K562 (cell line): ENCODE measurements at regions not wholly inside any gene's neighbourhood (a gene's known extent, or its start where the extent isn't known, plus 50 kb on each side); places are given as distances from the start of the nearest gene placed in this dataset.

ENCODE experiments used
- ATAC-seq: fragments of 200-7000 bp; cut with Tn5 transposase; 3 replicates; pipeline ENCODE4 v1.9.1; 2020; ENCODE audit warnings: moderate library complexity
- BruUV-seq: library from RNA; stranded (reverse); fragments of 400-500 nt; replicated peaks from 2 replicates; lab custom pipeline; 2021; lab: Mats Ljungman, UMichigan
- CTCF ChIA-PET: fragments of 300-600 bp; formaldehyde crosslinking; extraction: SDS; loops from one replicate; lab custom pipeline; 2021; ENCODE audit warnings: low intra/inter-chr PET ratio; lab: Yijun Ruan, JAX
- POLR2A ChIA-PET: fragments of 300-600, 350-650 bp; sonication (Branson Sonifier 250); formaldehyde crosslinking; extraction: SDS; loops from one replicate; lab custom pipeline; 2021; ENCODE audit warnings: antibody characterized with exemption, inconsistent platforms; lab: Yijun Ruan, JAX
- DNase-seq, 4 experiments: peaks; one replicate each; pipeline versions ENCODE4 v3.0.0 to v3.0.0-alpha.2; 2011 to 2018; ENCODE audit warnings: low spot score in 3 of 4, mixed read lengths in 3 of 4; ENCODE audit errors: extremely low read depth in 1 of 4
- FAIRE-seq: peaks from 2 replicates; lab custom pipeline; 2011; peaks lifted over from hg19 to GRCh38; lab: Jason Lieb, UNC
- H2AFZ ChIP-seq: 2 replicates; pipeline ENCODE4 v1.6.0; 2011; ENCODE audit warnings: low read depth, low read length, control low read depth, inconsistent platforms
- H3K27ac ChIP-seq: fragments of 200-600 bp; 3 replicates; pipeline ENCODE4 v1.8.0; 2011; ENCODE audit warnings: low read depth, mild to moderate bottlenecking, control low read depth, inconsistent platforms, low read length, moderate library complexity, mixed read lengths; ENCODE audit errors: extremely low read depth
- H3K27me3 ChIP-seq, 2 experiments: fragments of 300-600 bp in 1 of 2; 2 replicates in 1 of 2; 3 replicates in 1 of 2; pipeline versions ENCODE4 v1.6.0 to v1.8.0; 2011; ENCODE audit warnings: inconsistent platforms in 2 of 2, low read length in 2 of 2, mild to moderate bottlenecking in 1 of 2, mixed read lengths in 1 of 2, moderate library complexity in 1 of 2; ENCODE audit not compliant: control insufficient read depth in 2 of 2, insufficient read depth in 2 of 2
- H3K36me3 ChIP-seq: fragments of 300-600 bp; 3 replicates; pipeline ENCODE4 v1.8.0; 2011; ENCODE audit warnings: mild to moderate bottlenecking, low read length, inconsistent platforms; ENCODE audit not compliant: control insufficient read depth, insufficient read depth
- H3K4me1 ChIP-seq, 2 experiments: fragments of 200-600 bp in 1 of 2; replicated peaks in 1 of 2; 2 replicates in 1 of 2; 3 replicates in 1 of 2; pipeline versions ENCODE4 v1.5.1 to v1.8.0; 2011; ENCODE audit warnings: inconsistent platforms in 2 of 2, low read length in 2 of 2, mild to moderate bottlenecking in 1 of 2, mixed read lengths in 1 of 2, moderate library complexity in 1 of 2; ENCODE audit not compliant: control insufficient read depth in 2 of 2, insufficient read depth in 2 of 2
- H3K4me2 ChIP-seq: 2 replicates; pipeline ENCODE4 v1.6.1; 2011; ENCODE audit warnings: low read length, control low read depth, inconsistent platforms, mixed read lengths; ENCODE audit not compliant: insufficient read depth
- H3K4me3 ChIP-seq: fragments of 200-600 bp; sonication (generic), shearing (Covaris generic); 2 replicates; pipeline ENCODE4 v1.5.1; 2016; ENCODE audit warnings: control low read depth, inconsistent platforms
- H3K79me2 ChIP-seq: fragments of 200-600 bp; 3 replicates; pipeline ENCODE4 v1.8.0; 2011; ENCODE audit warnings: low read length, inconsistent platforms; ENCODE audit not compliant: control insufficient read depth, insufficient read depth
- H3K9ac ChIP-seq, 2 experiments: 2 replicates each; pipeline versions ENCODE4 v1.6.0 to v1.6.1; 2011; ENCODE audit warnings: low read depth in 2 of 2, low read length in 2 of 2, control low read depth in 1 of 2, inconsistent platforms in 1 of 2, mild to moderate bottlenecking in 1 of 2, mixed read lengths in 1 of 2; ENCODE audit not compliant: insufficient read depth in 1 of 2
- H3K9me1 ChIP-seq: one replicate; pipeline ENCODE4 v1.6.0; 2011; ENCODE audit warnings: inconsistent platforms, mild to moderate bottlenecking, low read length, moderate library complexity; ENCODE audit not compliant: control insufficient read depth, insufficient read depth
- H3K9me3 ChIP-seq: replicated peaks from 2 replicates; pipeline ENCODE4 v1.5.1; 2011; ENCODE audit warnings: low read depth, low read length, inconsistent platforms; ENCODE audit not compliant: control insufficient read depth, insufficient read depth
- H4K20me1 ChIP-seq: replicated peaks from 2 replicates; pipeline ENCODE4 v1.6.1; 2011; ENCODE audit warnings: low read length, inconsistent platforms, mixed read lengths; ENCODE audit not compliant: control insufficient read depth, insufficient read depth
- ATF2 ChIP-seq: sonication (generic); formaldehyde crosslinking; IDR thresholded peaks from 2 replicates; pipeline ENCODE4 v1.8.1; 2022; ENCODE audit warnings: missing genetic modification reagents
- BCL6 ChIP-seq: fragments of 250-450 bp; sonication (Bioruptor Pico); IDR thresholded peaks from 2 replicates; pipeline ENCODE4 v1.4.0; 2020
- BCOR ChIP-seq: fragments of 450-650 bp; IDR thresholded peaks from 2 replicates; pipeline ENCODE4 v1.6.1; 2016
- GABPB1 ChIP-seq: sonication (generic); formaldehyde crosslinking; IDR thresholded peaks from 2 replicates; pipeline ENCODE4 v1.8.0; 2022; ENCODE audit warnings: mild to moderate bottlenecking, missing genetic modification reagents
- HDAC1 ChIP-seq, 2 experiments: fragments of 450-650 bp; IDR thresholded peaks; 2 replicates each; pipeline ENCODE4 v1.6.1; 2016 to 2017; ENCODE audit warnings: inconsistent platforms in 1 of 2, mild to moderate bottlenecking in 1 of 2, moderate library complexity in 1 of 2
- KDM2B ChIP-seq: fragments of 250-450 bp; sonication (Bioruptor Pico); IDR thresholded peaks from 2 replicates; pipeline ENCODE4 v1.8.0; 2021; ENCODE audit warnings: mild to moderate bottlenecking, moderate library complexity
- KHSRP ChIP-seq: fragments of 450-650 bp; IDR thresholded peaks from 2 replicates; pipeline ENCODE4 v1.6.1; 2017
- NKRF ChIP-seq: fragments of 450-650 bp; IDR thresholded peaks from 2 replicates; pipeline ENCODE4 v1.6.1; 2016; ENCODE audit warnings: borderline replicate concordance
- NR4A1 ChIP-seq, 2 experiments: fragments of 250-450 bp in 1 of 2; fragments of 450-650 bp in 1 of 2; sonication (Bioruptor Pico) in 1 of 2; IDR thresholded peaks; 2 replicates each; pipeline versions ENCODE4 v1.4.0 to v1.6.1; 2016 to 2020; ENCODE audit warnings: mild to moderate bottlenecking in 2 of 2, missing compliant biosample characterization in 1 of 2, missing genetic modification characterization in 1 of 2, moderate library complexity in 1 of 2
- ZNF407 ChIP-seq: fragments of 450-650 bp; IDR thresholded peaks from 2 replicates; pipeline ENCODE4 v1.6.1; 2016; ENCODE audit warnings: low read depth
- ZNF584 ChIP-seq: fragments of 200-800 bp; sonication (Bioruptor generic); IDR thresholded peaks from 2 replicates; pipeline ENCODE4 v1.6.1; 2016; ENCODE audit warnings: low read depth, mild to moderate bottlenecking, missing genetic modification characterization, missing compliant biosample characterization
- WGBS: fragments of 100-300 bp; shearing (Covaris generic); methylation state at CpG from one replicate; pipeline ENCODE4 v1.1.6; 2016; ENCODE audit warnings: low coverage, mixed read lengths; ENCODE audit not compliant: insufficient coverage; ENCODE audit errors: missing lambda C conversion rate; 5-methylcytosine and 5-hydroxymethylcytosine counted together
- in situ Hi-C: fragments of 300-500 bp; cut with MboI; formaldehyde crosslinking; loops from 4 replicates; pipeline ENCODE4 v1.15.0; 2018; ENCODE audit warnings: inconsistent platforms, mixed read lengths
- intact Hi-C: fragments of 100-400 bp; cut with micrococcal nuclease; formaldehyde crosslinking; loops from 2 replicates; pipeline ENCODE4 v1.14.2; 2022

GRCh38 chr5:91491229-91491628, 108.1 kb upstream of the ARRDC3 start:
- H3K9me3 ChIP-seq: no peaks in the 10 kb centered on the region
- no peaks in the 10 kb centered on the region for H4K20me1 ChIP-seq
- in situ Hi-C loops (no loop called here), intact Hi-C loops (no loop called here)
- H3K36me3 ChIP-seq: no peaks in the 10 kb centered on the region
- ChIA-PET CTCF (interaction anchor here (0.6 kb wide), 1 partner anchor 140 kb away, joined by 3 read pairs; no protein-coding TSS in a partner anchor), POLR2A (no interaction called here)
- no peak overlapping the region for H2AFZ ChIP-seq
- no peaks in the 10 kb centered on the region for H3K9me1 ChIP-seq
- H3K4me1 ChIP-seq: no peaks in the 10 kb centered on the region
- no peaks in the 10 kb centered on the region for H3K79me2 ChIP-seq
- H3K4me2 ChIP-seq: no peak overlapping the region
- FAIRE-seq (no peak), DNase-seq (no peak), ATAC-seq (no peak)
- no peak overlapping the region for H3K9ac ChIP-seq
- H3K27ac ChIP-seq: no peak overlapping the region
- H3K4me3 ChIP-seq: no peak overlapping the region
- BruUV-seq: no TSS peak
- 0% methylated on average over 2 of the region's 2 CpGs for WGBS
- H3K27me3 ChIP-seq: no peaks in the 10 kb centered on the region
- TF ChIP-seq ZNF407: no peak
- TF ChIP-seq ZNF584: no peak
- TF ChIP-seq BCL6 (CRISPR knock-in tag): no peak
- no peak for TF ChIP-seq KHSRP
- TF ChIP-seq BCOR: no peak
- no peak for TF ChIP-seq KDM2B (CRISPR knock-in tag)
- TF ChIP-seq HDAC1 (IDR thresholded peaks at IDR 0.05): no peak
- no peak for TF ChIP-seq ATF2 (CRISPR knock-in tag)
- no peak for TF ChIP-seq NR4A1 (CRISPR knock-in tag; IDR thresholded peaks at IDR 0.05)
- TF ChIP-seq NR4A1 (tag; IDR thresholded peaks at IDR 0.05): no peak
- TF ChIP-seq GABPB1 (CRISPR knock-in tag): no peak
- no peak for TF ChIP-seq NKRF
